ENCODE measurements at regions not wholly inside any gene's neighbourhood (a gene's known extent, or its start where the extent isn't known, plus 50 kb on each side); places are given as distances from the start of the nearest gene placed in this dataset.

- H3F3A ChIP-seq (replicated peaks; ENCODE audit: insufficient read depth), result no peaks in the 10 kb centered on the region
- no peaks in the 10 kb centered on the region for H3K9me3 ChIP-seq
- no peaks in the 10 kb centered on the region for H4K20me1 ChIP-seq (ENCODE audit: insufficient read depth)
- POLR2A ChIA-PET, result no interaction called here
- no peak overlapping the region for H2AFZ ChIP-seq (ENCODE audit: low read depth)
- H3K27me3 ChIP-seq (ENCODE audit: insufficient read depth), result no peaks in the 10 kb centered on the region
- no peaks in the 10 kb centered on the region for H3K36me3 ChIP-seq (replicated peaks in 1 of 2; ENCODE audit: control insufficient read depth in 1 of 2, insufficient read depth in 2 of 2, low read length in 1 of 2)
- no peaks in the 10 kb centered on the region for H3K4me1 ChIP-seq (ENCODE audit: control insufficient read depth in 1 of 2, insufficient read depth in 2 of 2, low read depth in 1 of 2, low read length in 1 of 2)
- H3K9me2 ChIP-seq, result no peaks in the 10 kb centered on the region
- H3K27ac ChIP-seq (ENCODE audit: low read depth in 2 of 2, low read length in 1 of 2), result no peak overlapping the region
- H3K9ac ChIP-seq, result no peak overlapping the region
- CTCF ChIA-PET, result interaction anchor here (0.5 kb wide), 1 partner anchor 153 kb away, joined by 4 read pairs; no protein-coding TSS in a partner anchor
- no peak for DNase-seq
- no peak overlapping the region for H3K4me2 ChIP-seq
- no peaks in the 10 kb centered on the region for H3K79me2 ChIP-seq (ENCODE audit: insufficient read depth)
- H3K4me3 ChIP-seq (ENCODE audit: low read depth in 2 of 2, low read length in 1 of 2), result no peak overlapping the region
- TF ChIP-seq CTCF (IDR thresholded peaks at IDR 0.05) (no peak), USF2 (IDR thresholded peaks at IDR 0.05; ENCODE audit: borderline replicate concordance, low read depth, low read length) (no peak), ELF1 (IDR thresholded peaks at IDR 0.05) (no peak), USF1 (IDR thresholded peaks at IDR 0.05; ENCODE audit: borderline replicate concordance, low read depth) (no peak), SIN3A (IDR thresholded peaks at IDR 0.05; ENCODE audit: borderline replicate concordance, low read depth, low read length) (no peak), ZBTB33 (IDR thresholded peaks at IDR 0.05; ENCODE audit: borderline replicate concordance, low read depth) (no peak), FOSL2 (IDR thresholded peaks at IDR 0.05; ENCODE audit: borderline replicate concordance, low read depth) (no peak), RAD21 (IDR thresholded peaks at IDR 0.05; ENCODE audit: low read length) (no peak), TCF12 (IDR thresholded peaks at IDR 0.05) (no peak), RFX5 (IDR thresholded peaks at IDR 0.05; ENCODE audit: low read length) (no peak), MEF2A (IDR thresholded peaks at IDR 0.05; ENCODE audit: borderline replicate concordance, low read depth) (no peak), GABPA (IDR thresholded peaks at IDR 0.05; ENCODE audit: low read depth) (no peak), TEAD4 (IDR thresholded peaks at IDR 0.05; ENCODE audit: borderline replicate concordance, insufficient read depth) (no peak), RXRA (IDR thresholded peaks at IDR 0.05; ENCODE audit: borderline replicate concordance, low read depth) (no peak), REST (IDR thresholded peaks at IDR 0.05; ENCODE audit: low read depth, low read length) (no peak), POLR2AphosphoS5 (IDR thresholded peaks at IDR 0.05; ENCODE audit: low read depth, low read length) (no peak)
These were observed 281.4 kb downstream of the DMRT2 start for GRCh38 chr9:1331546-1332038.
